ENCODE measurements at regions not wholly inside any gene's neighbourhood (a gene's known extent, or its start where the extent isn't known, plus 50 kb on each side); places are given as distances from the start of the nearest gene placed in this dataset.

DNA sequence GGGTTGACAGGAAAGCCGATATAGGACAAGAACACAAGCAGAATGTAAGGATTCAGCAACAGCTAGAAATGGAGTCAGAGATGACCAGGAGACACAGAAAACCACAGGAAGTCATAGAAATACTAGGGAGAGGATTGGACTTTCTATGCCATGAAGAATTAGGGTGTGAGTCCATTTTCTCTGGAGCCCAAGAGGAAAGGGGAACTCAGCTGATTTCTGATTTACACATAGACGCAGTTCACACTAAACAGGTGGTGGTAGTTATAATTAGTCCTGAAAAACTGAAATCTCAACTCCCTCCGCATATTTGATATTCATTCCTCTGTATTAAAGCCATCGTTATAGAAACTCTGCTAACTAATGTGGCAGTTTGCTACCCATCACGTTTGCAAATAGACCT, 292.7 kb upstream of the STT3B start:
- no peak overlapping the region for H3K4me3 ChIP-seq (ENCODE audit: control insufficient read depth, low read depth, low read length)
- TF ChIP-seq, protein P1, sequence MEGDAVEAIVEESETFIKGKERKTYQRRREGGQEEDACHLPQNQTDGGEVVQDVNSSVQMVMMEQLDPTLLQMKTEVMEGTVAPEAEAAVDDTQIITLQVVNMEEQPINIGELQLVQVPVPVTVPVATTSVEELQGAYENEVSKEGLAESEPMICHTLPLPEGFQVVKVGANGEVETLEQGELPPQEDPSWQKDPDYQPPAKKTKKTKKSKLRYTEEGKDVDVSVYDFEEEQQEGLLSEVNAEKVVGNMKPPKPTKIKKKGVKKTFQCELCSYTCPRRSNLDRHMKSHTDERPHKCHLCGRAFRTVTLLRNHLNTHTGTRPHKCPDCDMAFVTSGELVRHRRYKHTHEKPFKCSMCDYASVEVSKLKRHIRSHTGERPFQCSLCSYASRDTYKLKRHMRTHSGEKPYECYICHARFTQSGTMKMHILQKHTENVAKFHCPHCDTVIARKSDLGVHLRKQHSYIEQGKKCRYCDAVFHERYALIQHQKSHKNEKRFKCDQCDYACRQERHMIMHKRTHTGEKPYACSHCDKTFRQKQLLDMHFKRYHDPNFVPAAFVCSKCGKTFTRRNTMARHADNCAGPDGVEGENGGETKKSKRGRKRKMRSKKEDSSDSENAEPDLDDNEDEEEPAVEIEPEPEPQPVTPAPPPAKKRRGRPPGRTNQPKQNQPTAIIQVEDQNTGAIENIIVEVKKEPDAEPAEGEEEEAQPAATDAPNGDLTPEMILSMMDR (conservative IDR thresholded peaks at IDR 0.05; ENCODE audit: control insufficient read depth, insufficient read depth, low read depth, low read length): no peak

DNA sequence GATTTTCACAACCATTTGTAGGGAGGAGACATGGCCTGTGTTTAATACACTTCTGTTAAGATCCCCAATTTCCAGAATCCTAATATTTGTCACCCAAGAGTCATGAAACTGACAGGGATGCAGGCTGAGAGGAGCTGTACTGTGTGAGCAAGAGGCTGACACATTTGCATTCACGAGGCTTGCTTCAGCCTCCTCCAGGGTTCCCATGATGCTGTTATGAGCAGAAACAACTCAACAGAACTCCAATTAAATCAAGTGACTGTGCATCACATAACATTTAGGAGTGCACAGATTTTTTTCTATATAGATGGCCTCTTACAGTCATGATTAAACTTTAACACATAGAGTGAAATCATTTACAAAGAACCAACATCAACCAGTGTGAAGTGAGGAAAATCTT, 292.3 kb upstream of the STT3B start:
- TF ChIP-seq, protein P1 (conservative IDR thresholded peaks at IDR 0.05; ENCODE audit: control insufficient read depth, insufficient read depth, low read depth, low read length): no peak
- H3K4me3 ChIP-seq (ENCODE audit: control insufficient read depth, low read depth, low read length): no peak overlapping the region
- DNase-seq (ENCODE audit: low read depth): no peak

More for the DNA sequence above, 292.7 kb upstream of the STT3B start:
- no peak for DNase-seq (ENCODE audit: low read depth)

DNA sequence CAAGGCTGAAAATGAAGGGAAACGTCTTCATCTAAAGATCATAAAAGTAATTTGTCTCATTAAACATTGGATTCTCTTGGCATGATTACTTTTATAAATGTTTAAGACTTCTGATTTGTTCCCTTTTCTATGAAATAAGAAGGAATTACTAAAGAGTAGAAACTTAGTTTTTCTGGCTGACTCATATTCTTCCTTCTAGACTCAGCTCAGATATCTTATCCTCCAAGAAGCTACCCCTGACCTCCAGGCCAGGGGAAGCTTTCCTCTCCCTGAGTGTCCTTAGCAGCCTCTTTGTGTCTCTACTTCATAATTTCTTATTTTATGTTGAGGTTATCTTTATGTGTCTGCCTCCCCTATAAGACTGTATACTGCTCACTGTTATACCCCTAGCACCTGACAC, 291.9 kb upstream of the STT3B start:
- no peak for DNase-seq (ENCODE audit: low read depth)
- no peak overlapping the region for H3K4me3 ChIP-seq (ENCODE audit: control insufficient read depth, low read depth, low read length)
- TF ChIP-seq, protein P1 (conservative IDR thresholded peaks at IDR 0.05; ENCODE audit: control insufficient read depth, insufficient read depth, low read depth, low read length): no peak

DNA sequence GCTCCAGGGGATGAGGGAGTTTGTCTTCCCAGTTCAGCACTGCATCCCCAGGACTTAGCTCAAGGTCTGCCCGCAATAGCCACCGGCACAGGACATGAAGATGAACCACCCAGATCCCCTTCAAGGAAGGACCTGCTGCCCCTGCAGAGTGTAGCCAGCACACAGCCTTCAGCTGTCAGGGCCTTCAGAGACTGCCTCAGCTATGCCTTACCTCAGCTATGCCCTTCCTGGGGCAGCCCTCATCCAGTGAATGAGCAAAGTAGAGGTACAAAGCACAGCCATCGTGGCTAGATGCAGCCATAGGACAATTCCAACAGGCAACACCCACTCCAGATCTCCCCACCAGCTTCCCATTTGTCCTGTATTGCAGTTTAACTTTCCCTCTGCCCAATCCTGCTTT, 291.2 kb upstream of the STT3B start:
- DNase-seq (ENCODE audit: low read depth): no peak
- TF ChIP-seq, protein P1 (conservative IDR thresholded peaks at IDR 0.05; ENCODE audit: control insufficient read depth, insufficient read depth, low read depth, low read length): no peak
- H3K4me3 ChIP-seq (ENCODE audit: control insufficient read depth, low read depth, low read length): no peak overlapping the region

DNA sequence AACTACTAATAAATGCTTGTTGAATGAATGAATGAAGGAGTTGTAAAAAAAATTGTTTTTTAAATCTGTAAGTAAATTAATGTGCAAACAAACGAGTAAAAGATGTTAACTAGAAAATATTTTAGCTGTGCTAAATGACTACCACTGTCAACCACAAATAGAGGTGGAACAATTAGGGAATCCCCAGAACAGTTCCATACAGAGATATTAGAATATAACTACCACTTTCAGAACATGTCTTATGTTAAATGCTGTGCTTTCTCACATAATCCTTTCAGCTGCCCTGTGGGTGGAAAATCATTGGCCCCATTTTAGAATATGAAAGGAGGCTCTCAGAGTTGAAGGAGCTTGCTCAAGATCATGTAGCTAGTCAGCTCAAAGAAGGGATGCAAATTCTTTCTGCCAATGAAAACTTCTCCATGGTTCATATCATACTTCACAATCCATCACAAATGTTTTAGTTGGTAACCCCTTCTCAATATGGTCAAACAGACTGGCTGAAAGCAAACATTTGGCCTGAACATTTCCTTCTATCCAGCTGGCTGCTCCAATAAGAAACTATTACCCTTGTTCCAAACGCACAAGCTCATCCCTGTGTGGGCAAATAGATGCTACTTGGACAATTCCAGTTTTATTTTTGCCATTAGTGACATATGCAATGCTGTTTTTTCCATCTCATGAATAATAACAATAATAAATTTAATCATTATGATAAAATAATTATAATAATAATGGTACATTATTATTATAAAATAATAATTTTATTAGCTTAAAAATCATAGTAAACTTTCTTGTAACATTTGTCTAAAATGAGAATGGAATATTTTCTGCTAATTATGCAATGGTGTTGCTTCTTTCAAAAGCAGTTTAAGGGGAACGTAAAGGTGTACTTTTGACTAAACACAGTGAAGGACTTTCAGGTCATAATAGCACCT, 290.4 kb upstream of the STT3B start:
- no peak overlapping the region for H3K4me3 ChIP-seq (ENCODE audit: control insufficient read depth, low read depth, low read length)
- TF ChIP-seq, protein P1 (conservative IDR thresholded peaks at IDR 0.05; ENCODE audit: control insufficient read depth, insufficient read depth, low read depth, low read length): no peak
- no peak for DNase-seq (ENCODE audit: low read depth)

DNA sequence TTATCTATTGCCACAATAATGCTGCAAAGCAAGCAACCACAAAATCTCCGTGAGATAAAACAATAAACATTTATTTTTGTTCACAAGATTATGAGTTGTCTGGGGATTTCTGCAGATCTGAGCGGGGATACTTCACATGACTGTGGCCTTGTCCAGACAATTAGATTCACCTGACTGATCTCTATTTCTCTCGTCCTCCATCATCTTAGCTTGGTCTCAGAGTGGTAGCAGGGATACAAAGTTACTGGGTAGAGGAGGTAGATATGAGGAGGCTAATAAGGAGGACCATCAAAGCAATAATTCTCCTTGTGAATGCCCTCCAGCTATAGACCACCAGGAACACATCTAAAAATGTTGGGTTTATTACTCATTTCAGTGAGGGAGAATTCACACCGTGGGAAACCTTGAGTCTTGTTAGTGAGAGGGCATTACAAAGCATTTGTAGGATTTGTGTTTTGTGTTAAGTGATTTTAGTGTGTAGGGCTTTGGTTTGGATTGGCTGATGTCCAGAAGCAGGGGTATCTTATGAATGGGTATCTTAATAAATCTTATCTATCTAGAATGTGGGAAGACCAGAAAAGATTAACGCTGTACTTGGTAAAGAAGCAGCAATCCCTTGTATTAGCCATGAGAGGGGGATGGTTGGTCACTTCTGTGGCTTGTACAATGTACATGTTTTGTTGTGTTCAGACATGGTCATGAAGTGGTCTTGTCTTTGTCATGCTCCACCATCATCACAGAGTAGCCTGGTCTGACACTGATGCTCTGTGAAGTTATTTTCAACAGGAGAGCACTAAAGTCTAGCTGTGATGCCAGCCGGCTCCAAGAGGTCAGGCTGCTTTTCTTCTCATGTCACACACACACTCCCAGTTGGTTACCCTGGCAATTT, 287.6 kb upstream of the STT3B start:
- H3K4me3 ChIP-seq (ENCODE audit: control insufficient read depth, low read depth, low read length): no peak overlapping the region
- TF ChIP-seq, protein P1 (conservative IDR thresholded peaks at IDR 0.05; ENCODE audit: control insufficient read depth, insufficient read depth, low read depth, low read length): no peak
- no peak for DNase-seq (ENCODE audit: low read depth)

Measured in fibroblast of mammary gland (primary cell).